Breast epithelium (tissue), 3 donors: ENCODE measurements at regions not wholly inside any gene's neighbourhood (a gene's known extent, or its start where the extent isn't known, plus 50 kb on each side); places are given as distances from the start of the nearest gene placed in this dataset.

Experiments
- CTCF ChIP-seq, 3 donors: fragments of 450-650 bp; IDR thresholded peaks; one replicate each; pipeline ENCODE4 v1.5.1; 2016 to 2017; ENCODE audit warnings: antibody characterized with exemption in 3 of 3, mild to moderate bottlenecking in 3 of 3, moderate library complexity in 3 of 3
- POLR2A ChIP-seq: fragments of 450-650 bp; IDR thresholded peaks from one replicate; pipeline ENCODE4 v1.6.1; 2016; ENCODE audit warnings: antibody characterized with exemption, mild to moderate bottlenecking, moderate library complexity

- TF ChIP-seq CTCF (IDR thresholded peaks at IDR 0.05) = no peak
- TF ChIP-seq POLR2A = no peak
Measured at GRCh38 chr17:5741810-5742209, 157.5 kb upstream of the NLRP1 start.
